PC-3 (cell line): ENCODE measurements at regions not wholly inside any gene's neighbourhood (a gene's known extent, or its start where the extent isn't known, plus 50 kb on each side); places are given as distances from the start of the nearest gene placed in this dataset.

Experiments
- ATAC-seq: fragments of 200-7000 bp; cut with Tn5 transposase; 2 replicates; pipeline ENCODE4 v1.9.1; 2020; ENCODE audit warnings: mild to moderate bottlenecking, moderate library complexity
- BruUV-seq: library from RNA; stranded (reverse); fragments of 400-500 nt; replicated peaks from 2 replicates; lab custom pipeline; 2021; lab: Mats Ljungman, UMichigan
- CTCF ChIA-PET: fragments of 300-600 bp; sonication (Branson Sonifier 250); formaldehyde crosslinking; loops from one replicate; lab custom pipeline; 2022; ENCODE audit warnings: antibody characterized with exemption; lab: Charles Lee
- POLR2A ChIA-PET: fragments of 300-600 bp; sonication (Branson Sonifier 250); formaldehyde crosslinking; loops from one replicate; lab custom pipeline; 2022; ENCODE audit warnings: antibody characterized with exemption; ENCODE audit not compliant: unreplicated experiment; lab: Charles Lee
- DNase-seq: peaks from one replicate; pipeline ENCODE4 v3.0.0-alpha.2; 2015
- H2AFZ ChIP-seq: fragments of 300-600 bp; sonication (generic); 2 replicates; pipeline ENCODE4 v1.6.0; 2016; ENCODE audit warnings: antibody characterized with exemption, low read length
- H3F3A ChIP-seq: fragments of 300-600 bp; sonication (generic); one replicate; pipeline ENCODE4 v1.6.0; 2017; ENCODE audit warnings: antibody characterized with exemption, low read length, control low read depth, mild to moderate bottlenecking; ENCODE audit not compliant: unreplicated experiment
- H3K27ac ChIP-seq: fragments of 300-600 bp; sonication (generic); 2 replicates; pipeline ENCODE4 v1.5.1; 2016; ENCODE audit warnings: mild to moderate bottlenecking, low read length
- H3K27me3 ChIP-seq: fragments of 300-600 bp; sonication (generic); 2 replicates; pipeline ENCODE4 v1.6.1; 2016; ENCODE audit warnings: low read length, mixed read lengths
- H3K36me3 ChIP-seq: fragments of 300-600 bp; sonication (generic); 2 replicates; pipeline ENCODE4 v1.6.1; 2016; ENCODE audit warnings: low read depth, mixed run types, low read length, mixed read lengths
- H3K4me1 ChIP-seq: fragments of 300-600 bp; sonication (generic); 2 replicates; pipeline ENCODE4 v1.5.1; 2016; ENCODE audit warnings: low read length; ENCODE audit not compliant: insufficient read depth
- H3K4me2 ChIP-seq: fragments of 300-600 bp; sonication (generic); 2 replicates; pipeline ENCODE4 v1.6.0; 2016; ENCODE audit warnings: low read length
- H3K4me3 ChIP-seq: fragments of 300-600 bp; sonication (generic); 2 replicates; pipeline ENCODE4 v1.5.1; 2016; ENCODE audit warnings: mild to moderate bottlenecking, low read length, mixed read lengths
- H3K79me2 ChIP-seq: fragments of 300-600 bp; sonication (generic); 2 replicates; pipeline ENCODE4 v1.6.1; 2017; ENCODE audit warnings: low read length, mixed read lengths
- H3K9ac ChIP-seq: fragments of 300-600 bp; sonication (generic); 2 replicates; pipeline ENCODE4 v1.6.0; 2016; ENCODE audit warnings: mild to moderate bottlenecking, low read length
- H3K9me2 ChIP-seq: fragments of 300-600 bp; sonication (generic); replicated peaks from 2 replicates; pipeline ENCODE4 v1.6.1; 2016; ENCODE audit warnings: mixed run types, low read length, mixed read lengths
- H3K9me3 ChIP-seq: fragments of 300-600 bp; sonication (generic); 2 replicates; pipeline ENCODE4 v1.6.1; 2016; ENCODE audit warnings: low read length, mixed read lengths
- H4K20me1 ChIP-seq: fragments of 300-600 bp; sonication (generic); 2 replicates; pipeline ENCODE4 v1.6.1; 2016; ENCODE audit warnings: low read length, mixed read lengths
- EZH2 ChIP-seq: fragments of 300-600 bp; sonication (generic); IDR thresholded peaks from one replicate; pipeline ENCODE4 v1.6.1; 2017; ENCODE audit warnings: antibody characterized with exemption, mild to moderate bottlenecking, low read length; ENCODE audit not compliant: unreplicated experiment
- EZH2phosphoT487 ChIP-seq: fragments of 300-600 bp; sonication (generic); IDR thresholded peaks from 2 replicates; pipeline ENCODE4 v1.6.1; 2018; ENCODE audit warnings: mild to moderate bottlenecking, antibody characterized with exemption, low read length, borderline replicate concordance
- intact Hi-C: fragments of 100-400 bp; cut with micrococcal nuclease; formaldehyde crosslinking; loops from 2 replicates; pipeline ENCODE4 v1.9.0; 2023
- TF ChIP-seq, protein P1 (sequence below): fragments of 300-600 bp; sonication (generic); conservative IDR thresholded peaks from 2 replicates; pipeline ENCODE4 v1.5.1; 2017; ENCODE audit warnings: antibody characterized with exemption, low read depth, mild to moderate bottlenecking, low read length

GRCh38 chr15:38705436-38706219, 141.0 kb upstream of the RASGRP1 start:
- POLR2A ChIA-PET: no interaction called here
- H3K9me3 ChIP-seq: no peaks in the 10 kb centered on the region
- H2AFZ ChIP-seq: no peak overlapping the region
- TF ChIP-seq EZH2phosphoT487: no peak
- TF ChIP-seq, protein P1, sequence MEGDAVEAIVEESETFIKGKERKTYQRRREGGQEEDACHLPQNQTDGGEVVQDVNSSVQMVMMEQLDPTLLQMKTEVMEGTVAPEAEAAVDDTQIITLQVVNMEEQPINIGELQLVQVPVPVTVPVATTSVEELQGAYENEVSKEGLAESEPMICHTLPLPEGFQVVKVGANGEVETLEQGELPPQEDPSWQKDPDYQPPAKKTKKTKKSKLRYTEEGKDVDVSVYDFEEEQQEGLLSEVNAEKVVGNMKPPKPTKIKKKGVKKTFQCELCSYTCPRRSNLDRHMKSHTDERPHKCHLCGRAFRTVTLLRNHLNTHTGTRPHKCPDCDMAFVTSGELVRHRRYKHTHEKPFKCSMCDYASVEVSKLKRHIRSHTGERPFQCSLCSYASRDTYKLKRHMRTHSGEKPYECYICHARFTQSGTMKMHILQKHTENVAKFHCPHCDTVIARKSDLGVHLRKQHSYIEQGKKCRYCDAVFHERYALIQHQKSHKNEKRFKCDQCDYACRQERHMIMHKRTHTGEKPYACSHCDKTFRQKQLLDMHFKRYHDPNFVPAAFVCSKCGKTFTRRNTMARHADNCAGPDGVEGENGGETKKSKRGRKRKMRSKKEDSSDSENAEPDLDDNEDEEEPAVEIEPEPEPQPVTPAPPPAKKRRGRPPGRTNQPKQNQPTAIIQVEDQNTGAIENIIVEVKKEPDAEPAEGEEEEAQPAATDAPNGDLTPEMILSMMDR: no peak
- TF ChIP-seq EZH2: no peak
- intact Hi-C loops: loop anchor here (5.0 to 10.0 kb wide), 2 partner anchors 287 to 749 kb away; no protein-coding TSS in a partner anchor
- H3K4me2 ChIP-seq: no peak overlapping the region
- H3K4me3 ChIP-seq: no peak overlapping the region
- no peaks in the 10 kb centered on the region for H3K4me1 ChIP-seq
- H3F3A ChIP-seq: no peaks in the 10 kb centered on the region
- CTCF ChIA-PET: no interaction called here
- no peaks in the 10 kb centered on the region for H4K20me1 ChIP-seq
- BruUV-seq: no TSS peak
- H3K27ac ChIP-seq: no peak overlapping the region
- H3K9ac ChIP-seq: no peak overlapping the region
- no peak for ATAC-seq
- no peak for DNase-seq
- no peaks in the 10 kb centered on the region for H3K27me3 ChIP-seq
- no peaks in the 10 kb centered on the region for H3K79me2 ChIP-seq
- no peaks in the 10 kb centered on the region for H3K9me2 ChIP-seq
- no peaks in the 10 kb centered on the region for H3K36me3 ChIP-seq

DNA sequence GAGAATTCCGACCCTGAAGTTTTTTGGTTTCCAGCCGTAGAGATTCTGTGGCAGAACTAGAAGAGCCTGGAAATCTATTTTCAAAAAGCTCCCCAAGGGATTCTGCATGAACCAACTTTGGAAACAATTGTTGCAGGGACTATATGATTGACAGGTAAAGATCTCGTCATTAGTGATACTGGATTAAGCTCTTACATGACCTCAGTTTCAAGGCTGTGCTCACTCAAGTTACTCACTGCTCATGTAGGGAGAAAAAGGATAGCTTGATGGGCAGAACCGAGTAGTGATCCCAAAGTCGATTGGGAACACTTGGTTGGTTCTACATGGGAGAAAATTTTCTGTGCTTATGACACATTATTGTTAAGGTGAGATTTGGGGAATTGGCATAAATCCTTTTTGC, 142.3 kb upstream of the RASGRP1 start:
- H3K36me3 ChIP-seq: no peaks in the 10 kb centered on the region
- no peaks in the 10 kb centered on the region for H3K9me2 ChIP-seq
- no peaks in the 10 kb centered on the region for H4K20me1 ChIP-seq
- intact Hi-C loops: loop anchor here (5.0 to 10.0 kb wide), 2 partner anchors 285 to 748 kb away; no protein-coding TSS in a partner anchor
- POLR2A ChIA-PET: no interaction called here
- BruUV-seq: no TSS peak
- H3K9ac ChIP-seq: no peak overlapping the region
- H3K4me2 ChIP-seq: no peak overlapping the region
- H3K4me3 ChIP-seq: no peak overlapping the region
- ATAC-seq (no peak), DNase-seq (peak; percentile 25)
- H3K27me3 ChIP-seq: no peaks in the 10 kb centered on the region
- H3K4me1 ChIP-seq: no peaks in the 10 kb centered on the region
- no peak overlapping the region for H3K27ac ChIP-seq
- TF ChIP-seq, protein P1: no peak
- TF ChIP-seq EZH2 (no peak), EZH2phosphoT487 (no peak)
- no peak overlapping the region for H2AFZ ChIP-seq
- H3K9me3 ChIP-seq: no peaks in the 10 kb centered on the region
- CTCF ChIA-PET: no interaction called here
- H3F3A ChIP-seq: no peaks in the 10 kb centered on the region
- no peaks in the 10 kb centered on the region for H3K79me2 ChIP-seq
